Keratinocyte (primary cell): ENCODE measurements at regions not wholly inside any gene's neighbourhood (a gene's known extent, or its start where the extent isn't known, plus 50 kb on each side); places are given as distances from the start of the nearest gene placed in this dataset.

Experiments
- EZH2 ChIP-seq: IDR thresholded peaks from one replicate; pipeline ENCODE4 v1.6.1; 2012; ENCODE audit warnings: inconsistent platforms, mild to moderate bottlenecking, low read length, moderate library complexity
- TF ChIP-seq, protein P1 (sequence below), 3 experiments: IDR thresholded peaks in 1 of 3; conservative IDR thresholded peaks in 1 of 3; optimal IDR thresholded peaks in 1 of 3; 2 replicates in 2 of 3; 3 replicates in 1 of 3; pipeline versions ENCODE3 to v1.5.1; 2011; ENCODE audit warnings: low read length in 3 of 3, mild to moderate bottlenecking in 3 of 3, moderate library complexity in 2 of 3, control low read depth in 1 of 3, inconsistent platforms in 1 of 3; ENCODE audit not compliant: insufficient read depth in 2 of 3; ENCODE audit errors: extremely low read depth in 1 of 3

DNA sequence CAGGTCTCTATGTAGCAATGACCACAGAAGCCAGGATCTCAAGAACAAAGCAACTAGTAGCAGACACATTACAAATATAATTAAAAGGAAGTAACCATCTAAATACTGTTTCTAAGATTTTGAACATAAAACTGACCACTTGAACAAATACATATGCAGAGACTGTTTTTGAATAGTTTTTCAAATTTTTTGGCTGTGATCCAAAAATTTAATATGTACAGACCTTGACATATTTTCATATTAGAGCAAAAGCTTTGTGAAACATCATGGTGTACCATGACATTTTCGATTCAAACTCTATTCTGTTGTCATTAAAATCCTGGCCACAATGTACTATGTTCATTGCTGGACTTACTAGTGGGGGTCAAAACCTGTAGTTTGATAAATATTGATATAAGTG is 126.5 kb downstream of the NUDT12 start:
- TF ChIP-seq, protein P1, sequence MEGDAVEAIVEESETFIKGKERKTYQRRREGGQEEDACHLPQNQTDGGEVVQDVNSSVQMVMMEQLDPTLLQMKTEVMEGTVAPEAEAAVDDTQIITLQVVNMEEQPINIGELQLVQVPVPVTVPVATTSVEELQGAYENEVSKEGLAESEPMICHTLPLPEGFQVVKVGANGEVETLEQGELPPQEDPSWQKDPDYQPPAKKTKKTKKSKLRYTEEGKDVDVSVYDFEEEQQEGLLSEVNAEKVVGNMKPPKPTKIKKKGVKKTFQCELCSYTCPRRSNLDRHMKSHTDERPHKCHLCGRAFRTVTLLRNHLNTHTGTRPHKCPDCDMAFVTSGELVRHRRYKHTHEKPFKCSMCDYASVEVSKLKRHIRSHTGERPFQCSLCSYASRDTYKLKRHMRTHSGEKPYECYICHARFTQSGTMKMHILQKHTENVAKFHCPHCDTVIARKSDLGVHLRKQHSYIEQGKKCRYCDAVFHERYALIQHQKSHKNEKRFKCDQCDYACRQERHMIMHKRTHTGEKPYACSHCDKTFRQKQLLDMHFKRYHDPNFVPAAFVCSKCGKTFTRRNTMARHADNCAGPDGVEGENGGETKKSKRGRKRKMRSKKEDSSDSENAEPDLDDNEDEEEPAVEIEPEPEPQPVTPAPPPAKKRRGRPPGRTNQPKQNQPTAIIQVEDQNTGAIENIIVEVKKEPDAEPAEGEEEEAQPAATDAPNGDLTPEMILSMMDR (optimal IDR thresholded peaks at IDR 0.05 in 1 of 3, IDR thresholded peaks at IDR 0.05 in 1 of 3, conservative IDR thresholded peaks at IDR 0.05 in 1 of 3; ENCODE audit: extremely low read depth in 1 of 3, insufficient read depth in 2 of 3, low read length in 3 of 3) = no peak
- TF ChIP-seq EZH2 = no peak
